HCT116 (cell line): ENCODE measurements at regions not wholly inside any gene's neighbourhood (a gene's known extent, or its start where the extent isn't known, plus 50 kb on each side); places are given as distances from the start of the nearest gene placed in this dataset.

Experiments
- ATAC-seq: fragments of 200-7000 bp; cut with Tn5 transposase; 2 replicates; pipeline ENCODE4 v1.9.1; 2020; ENCODE audit warnings: mild to moderate bottlenecking, moderate library complexity
- BruUV-seq: library from RNA; stranded (reverse); fragments of 400-500 nt; replicated peaks from 2 replicates; lab custom pipeline; 2021; lab: Mats Ljungman, UMichigan
- CTCF ChIA-PET: fragments of 300-600 bp; sonication (Branson Sonifier 250); formaldehyde crosslinking; loops from one replicate; lab custom pipeline; 2021; ENCODE audit warnings: antibody characterized with exemption; lab: Charles Lee
- POLR2A ChIA-PET: fragments of 300-600, 350-600 bp; sonication (Branson Sonifier 250); formaldehyde crosslinking; loops from one replicate; lab custom pipeline; 2021; ENCODE audit warnings: antibody characterized with exemption; lab: Charles Lee
- RAD21 ChIA-PET, 2 experiments: fragments of 300-600 bp; sonication (Branson Sonifier 250); formaldehyde crosslinking; loops; one replicate each; lab custom pipeline; 2023; ENCODE audit warnings: low total read pairs in 2 of 2; ENCODE audit not compliant: uncharacterized antibody in 2 of 2, unreplicated experiment in 2 of 2, low non-redundant PET in 1 of 2; lab: Charles Lee
- DNase-seq: peaks from one replicate; pipeline ENCODE4 v3.0.0-alpha.2; 2010; ENCODE audit warnings: low read depth, low spot score
- H2AFZ ChIP-seq: fragments of 200-600 bp; shearing (Covaris generic), sonication (generic); 2 replicates; pipeline ENCODE4 v1.6.1; 2017; ENCODE audit warnings: low read depth, mixed run types, mixed read lengths, antibody characterized with exemption, low read length; ENCODE audit not compliant: poor library complexity, severe bottlenecking
- H3K27ac ChIP-seq: 2 replicates; pipeline ENCODE4 v1.5.1; 2012; ENCODE audit warnings: low read depth, low read length
- H3K27me3 ChIP-seq: fragments of 200-600 bp; sonication (generic); 2 replicates; pipeline ENCODE4 v1.6.1; 2016; ENCODE audit warnings: mixed run types, low read length, mixed read lengths; ENCODE audit not compliant: insufficient read depth
- H3K36me3 ChIP-seq, 2 experiments: fragments of 200-500 bp in 1 of 2; fragments of 200-600 bp in 1 of 2; sonication (Bioruptor generic) in 1 of 2; sonication (generic) in 1 of 2; 2 replicates each; pipeline versions ENCODE4 v1.5.1 to v1.6.1; 2014 to 2016; ENCODE audit warnings: low read length in 2 of 2, inconsistent platforms in 1 of 2, mixed read lengths in 1 of 2, mixed run types in 1 of 2; ENCODE audit not compliant: insufficient read depth in 2 of 2, control insufficient read depth in 1 of 2
- H3K4me1 ChIP-seq, 2 experiments: fragments of 200-600 bp in 1 of 2; sonication (generic) in 1 of 2; 2 replicates each; pipeline versions ENCODE4 v1.5.1 to v1.6.1; 2012 to 2017; ENCODE audit warnings: low read length in 2 of 2, inconsistent platforms in 1 of 2, mild to moderate bottlenecking in 1 of 2, mixed read lengths in 1 of 2, mixed run types in 1 of 2, moderate library complexity in 1 of 2; ENCODE audit not compliant: insufficient read depth in 2 of 2, control insufficient read depth in 1 of 2
- H3K4me2 ChIP-seq: fragments of 200-600 bp; sonication (generic); 2 replicates; pipeline ENCODE4 v1.6.1; 2017; ENCODE audit warnings: mixed run types, low read length, mixed read lengths
- H3K4me3 ChIP-seq, 2 experiments: fragments of 200-600 bp in 1 of 2; sonication (generic) in 1 of 2; replicated peaks in 1 of 2; 2 replicates each; pipeline ENCODE4 v1.5.1; 2011 to 2016; ENCODE audit warnings: low read length in 2 of 2, control low read depth in 1 of 2, low read depth in 1 of 2, mild to moderate bottlenecking in 1 of 2, mixed read lengths in 1 of 2, mixed run types in 1 of 2
- H3K79me2 ChIP-seq: fragments of 200-600 bp; sonication (generic); 2 replicates; pipeline ENCODE4 v1.6.1; 2017; ENCODE audit warnings: mild to moderate bottlenecking, mixed run types, low read length, moderate library complexity, mixed read lengths; ENCODE audit not compliant: insufficient read depth
- H3K9ac ChIP-seq: fragments of 200-600 bp; sonication (generic); 2 replicates; pipeline ENCODE4 v1.6.1; 2016; ENCODE audit warnings: low read length, mixed read lengths
- H3K9me2 ChIP-seq: fragments of 200-600 bp; sonication (generic), shearing (Covaris generic); 2 replicates; pipeline ENCODE4 v1.6.1; 2017; ENCODE audit warnings: mixed run types, mild to moderate bottlenecking, moderate library complexity; ENCODE audit not compliant: insufficient read depth
- H3K9me3 ChIP-seq, 2 experiments: fragments of 200-500 bp in 1 of 2; fragments of 200-600 bp in 1 of 2; sonication (Bioruptor generic) in 1 of 2; sonication (generic) in 1 of 2; 2 replicates each; pipeline ENCODE4 v1.6.1; 2014 to 2017; ENCODE audit warnings: low read length in 2 of 2, mixed read lengths in 2 of 2, inconsistent platforms in 1 of 2, low read depth in 1 of 2, mild to moderate bottlenecking in 1 of 2, mixed run types in 1 of 2, moderate library complexity in 1 of 2; ENCODE audit not compliant: control insufficient read depth in 1 of 2, insufficient read depth in 1 of 2
- H4K20me1 ChIP-seq: fragments of 200-600 bp; sonication (generic), shearing (Covaris generic); 2 replicates; pipeline ENCODE4 v1.6.1; 2017; ENCODE audit warnings: mixed run types, mild to moderate bottlenecking, moderate library complexity; ENCODE audit not compliant: insufficient read depth
- ATF3 ChIP-seq: IDR thresholded peaks from 2 replicates; pipeline ENCODE4 v1.6.1; 2012
- CEBPB ChIP-seq: IDR thresholded peaks from 2 replicates; pipeline ENCODE4 v1.6.1; 2012; ENCODE audit warnings: low read depth
- EGR1 ChIP-seq: IDR thresholded peaks from 2 replicates; pipeline ENCODE4 v1.6.1; 2012; ENCODE audit warnings: low read depth
- ELF1 ChIP-seq: IDR thresholded peaks from 2 replicates; pipeline ENCODE4 v1.6.1; 2012; ENCODE audit warnings: low read depth, borderline replicate concordance
- EZH2 ChIP-seq: fragments of 200-600 bp; sonication (generic); IDR thresholded peaks from 2 replicates; pipeline ENCODE4 v1.6.1; 2017; ENCODE audit warnings: antibody characterized with exemption, mixed run types
- EZH2phosphoT487 ChIP-seq: fragments of 200-600 bp; IDR thresholded peaks from 2 replicates; pipeline ENCODE4 v1.6.1; 2018; ENCODE audit warnings: antibody characterized with exemption, borderline replicate concordance
- FOSL1 ChIP-seq: IDR thresholded peaks from 2 replicates; pipeline ENCODE4 v1.6.1; 2012; ENCODE audit warnings: low read depth
- JUND ChIP-seq: IDR thresholded peaks from 2 replicates; pipeline ENCODE4 v1.6.1; 2012
- MAX ChIP-seq: IDR thresholded peaks from 2 replicates; pipeline ENCODE4 v1.6.1; 2012
- POLR2A ChIP-seq: IDR thresholded peaks from 2 replicates; pipeline ENCODE4 v1.7.0; 2011; ENCODE audit warnings: borderline replicate concordance; ENCODE audit not compliant: insufficient read depth, insufficient read length; ENCODE audit errors: extremely low read depth
- SIN3A ChIP-seq: IDR thresholded peaks from 2 replicates; pipeline ENCODE4 v1.6.1; 2012; ENCODE audit warnings: low read depth
- TCF7L2 ChIP-seq: IDR thresholded peaks from 2 replicates; pipeline ENCODE4 v1.7.0; 2011; ENCODE audit warnings: borderline replicate concordance, inconsistent platforms; ENCODE audit not compliant: insufficient read depth, insufficient read length; ENCODE audit errors: extremely low read depth
- YY1 ChIP-seq: IDR thresholded peaks from 2 replicates; pipeline ENCODE4 v1.6.1; 2011; ENCODE audit warnings: low read length, low read depth, moderate library complexity, mild to moderate bottlenecking; ENCODE audit not compliant: insufficient replicate concordance; ENCODE audit errors: extremely low read depth
- ZBTB33 ChIP-seq: IDR thresholded peaks from 2 replicates; pipeline ENCODE4 v1.6.1; 2011; ENCODE audit warnings: mild to moderate bottlenecking, low read length, moderate library complexity; ENCODE audit not compliant: insufficient replicate concordance; ENCODE audit errors: extremely low read depth
- ZFX ChIP-seq: fragments of 450-650 bp; IDR thresholded peaks from 2 replicates; pipeline ENCODE4 v1.6.1; 2017
- intact Hi-C: fragments of 100-400 bp; cut with micrococcal nuclease; formaldehyde crosslinking; loops from 2 replicates; pipeline ENCODE4 v1.10.0; 2022

GRCh38 chr1:221562542-221563475, 179.1 kb downstream of the DUSP10 start:
- POLR2A ChIA-PET: no interaction called here
- no TSS peak for BruUV-seq
- Histone ChIP-seq H3K9ac (no peak overlapping the region), H2AFZ (no peak overlapping the region), H4K20me1 (no peaks in the 10 kb centered on the region), H3K4me2 (no peak overlapping the region), H3K9me3 (no peaks in the 10 kb centered on the region), H3K4me3 (no peak overlapping the region), H3K9me2 (no peaks in the 10 kb centered on the region), H3K4me1 (no peaks in the 10 kb centered on the region), H3K27me3 (no peaks in the 10 kb centered on the region), H3K79me2 (no peaks in the 10 kb centered on the region), H3K36me3 (no peaks in the 10 kb centered on the region), H3K27ac (no peak overlapping the region)
- CTCF ChIA-PET: no interaction called here
- intact Hi-C loops: no loop called here
- ATAC-seq (no peak), DNase-seq (no peak)
- RAD21 ChIA-PET: no interaction called here
- TF ChIP-seq ELF1 (no peak), ZBTB33 (no peak), ZFX (no peak), EZH2 (no peak), JUND (no peak), EZH2phosphoT487 (no peak)

- intact Hi-C loops: no loop called here
- Histone ChIP-seq H3K4me1 (no peaks in the 10 kb centered on the region), H3K36me3 (no peaks in the 10 kb centered on the region), H3K9me2 (no peaks in the 10 kb centered on the region), H3K79me2 (no peaks in the 10 kb centered on the region), H3K27ac (no peak overlapping the region), H3K9ac (no peak overlapping the region), H2AFZ (no peak overlapping the region), H3K4me2 (no peak overlapping the region), H3K27me3 (no peaks in the 10 kb centered on the region), H4K20me1 (no peaks in the 10 kb centered on the region), H3K4me3 (no peak overlapping the region), H3K9me3 (no peaks in the 10 kb centered on the region)
- ChIA-PET POLR2A (no interaction called here), RAD21 (no interaction called here), CTCF (no interaction called here)
- no peak for DNase-seq
- no peak for ATAC-seq
- no TSS peak for BruUV-seq
- TF ChIP-seq TCF7L2: no peak
- no peak for TF ChIP-seq POLR2A
- TF ChIP-seq YY1: no peak
- no peak for TF ChIP-seq CEBPB
- TF ChIP-seq MAX: no peak
- no peak for TF ChIP-seq ZBTB33
- TF ChIP-seq EGR1: no peak
- no peak for TF ChIP-seq SIN3A
- no peak for TF ChIP-seq ZFX
- TF ChIP-seq FOSL1: no peak
- no peak for TF ChIP-seq ATF3
These were observed 178.4 kb downstream of the DUSP10 start for GRCh38 chr1:221563476-221563921.
